ENCODE measurements at regions not wholly inside any gene's neighbourhood (a gene's known extent, or its start where the extent isn't known, plus 50 kb on each side); places are given as distances from the start of the nearest gene placed in this dataset.
A peak's percentile ranks its signal among the peaks of the same experiment; 100 is the strongest.

DNA sequence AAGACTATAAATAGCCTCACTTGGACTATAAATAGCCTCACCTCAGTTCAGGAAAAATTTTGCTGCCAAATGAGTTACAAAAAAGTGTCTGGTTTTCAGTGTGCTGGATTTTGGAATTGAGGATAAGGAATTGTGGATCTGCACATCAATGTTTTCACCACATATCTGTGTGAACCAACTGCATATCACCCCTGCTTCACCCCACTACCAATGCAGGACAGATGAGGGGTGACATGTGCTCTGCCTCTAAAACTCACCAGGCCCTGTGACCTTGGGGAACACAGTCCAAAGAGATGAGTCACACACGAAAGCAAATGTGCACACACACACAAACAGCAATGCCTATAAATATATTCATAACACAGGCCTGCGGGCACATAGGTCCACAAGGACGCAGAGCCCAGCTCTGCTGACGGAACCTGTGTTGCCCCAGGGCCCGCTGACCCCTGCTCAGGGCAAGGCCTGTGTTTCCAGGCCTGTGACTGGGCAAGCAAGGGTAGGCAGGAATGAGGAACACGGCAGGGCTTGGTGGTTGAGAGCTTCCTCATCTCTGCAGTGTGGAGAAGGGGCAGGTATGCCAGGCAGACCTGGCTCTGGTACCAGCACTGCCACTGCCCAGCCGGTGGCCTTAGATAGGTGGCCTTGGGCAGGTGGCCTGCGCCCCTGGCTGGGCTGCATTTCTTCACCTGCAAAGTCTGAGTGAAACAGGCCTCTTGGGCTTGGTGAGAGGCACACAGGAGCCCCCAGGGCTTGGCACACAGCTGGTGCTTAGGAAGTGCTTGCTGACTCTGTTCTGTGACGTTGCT is 82.4 kb downstream of the ARL6IP4 start (continued):
- TF ChIP-seq E2F5 (CRISPR knock-in tag; conservative IDR thresholded peaks at IDR 0.05) (no peak), MTA3 (CRISPR knock-in tag; IDR thresholded peaks at IDR 0.05) (no peak), KDM3A (CRISPR knock-in tag; IDR thresholded peaks at IDR 0.05; ENCODE audit: low read depth) (no peak; the same call in 1 of the 2 replicates), CBX5 (CRISPR knock-in tag; IDR thresholded peaks at IDR 0.05; ENCODE audit: borderline replicate concordance) (peak; percentile 64; the same call in 1 of the 2 replicates), THRA (CRISPR knock-in tag; IDR thresholded peaks at IDR 0.05; ENCODE audit: borderline replicate concordance) (peak; percentile 91; the same call in 1 of the 2 replicates), KDM5B (CRISPR knock-in tag; IDR thresholded peaks at IDR 0.05; ENCODE audit: borderline replicate concordance) (0 out of 2 replicates have a peak, but pooled peaks have one; percentile 51), ZNF616 (CRISPR knock-in tag; IDR thresholded peaks at IDR 0.05; ENCODE audit: low read depth) (no peak), ZFP62 (CRISPR knock-in tag; IDR thresholded peaks at IDR 0.05) (no peak), ARNT (IDR thresholded peaks at IDR 0.05) (no peak), NCOR1 (IDR thresholded peaks at IDR 0.05; ENCODE audit: borderline replicate concordance, low read length) (peak; percentile 62; the same call in 1 of the 2 replicates), HNRNPL (IDR thresholded peaks at IDR 0.05; ENCODE audit: low read depth, low read length) (peak; percentile 93), ZNF10 (CRISPR knock-in tag; IDR thresholded peaks at IDR 0.05; ENCODE audit: borderline replicate concordance, low read depth) (no peak), ZSCAN12 (CRISPR knock-in tag; IDR thresholded peaks at IDR 0.05) (no peak), MED1 (CRISPR knock-in tag; IDR thresholded peaks at IDR 0.05) (peak; percentile 90), ATAD3A (CRISPR knock-in tag; IDR thresholded peaks at IDR 0.05) (no peak), SP140L (CRISPR knock-in tag; IDR thresholded peaks at IDR 0.05; ENCODE audit: borderline replicate concordance) (no peak), PITX1 (CRISPR knock-in tag; IDR thresholded peaks at IDR 0.05) (peak; percentile 48; the same call in 1 of the 2 replicates), SMC3 (IDR thresholded peaks at IDR 0.05; ENCODE audit: low read length) (no peak), IRF2 (CRISPR knock-in tag; IDR thresholded peaks at IDR 0.05) (peak; percentile 50; the same call in 1 of the 2 replicates)
- TF ChIP-seq, protein P1, sequence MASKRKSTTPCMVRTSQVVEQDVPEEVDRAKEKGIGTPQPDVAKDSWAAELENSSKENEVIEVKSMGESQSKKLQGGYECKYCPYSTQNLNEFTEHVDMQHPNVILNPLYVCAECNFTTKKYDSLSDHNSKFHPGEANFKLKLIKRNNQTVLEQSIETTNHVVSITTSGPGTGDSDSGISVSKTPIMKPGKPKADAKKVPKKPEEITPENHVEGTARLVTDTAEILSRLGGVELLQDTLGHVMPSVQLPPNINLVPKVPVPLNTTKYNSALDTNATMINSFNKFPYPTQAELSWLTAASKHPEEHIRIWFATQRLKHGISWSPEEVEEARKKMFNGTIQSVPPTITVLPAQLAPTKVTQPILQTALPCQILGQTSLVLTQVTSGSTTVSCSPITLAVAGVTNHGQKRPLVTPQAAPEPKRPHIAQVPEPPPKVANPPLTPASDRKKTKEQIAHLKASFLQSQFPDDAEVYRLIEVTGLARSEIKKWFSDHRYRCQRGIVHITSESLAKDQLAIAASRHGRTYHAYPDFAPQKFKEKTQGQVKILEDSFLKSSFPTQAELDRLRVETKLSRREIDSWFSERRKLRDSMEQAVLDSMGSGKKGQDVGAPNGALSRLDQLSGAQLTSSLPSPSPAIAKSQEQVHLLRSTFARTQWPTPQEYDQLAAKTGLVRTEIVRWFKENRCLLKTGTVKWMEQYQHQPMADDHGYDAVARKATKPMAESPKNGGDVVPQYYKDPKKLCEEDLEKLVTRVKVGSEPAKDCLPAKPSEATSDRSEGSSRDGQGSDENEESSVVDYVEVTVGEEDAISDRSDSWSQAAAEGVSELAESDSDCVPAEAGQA (IDR thresholded peaks at IDR 0.05; ENCODE audit: low read depth), result no peak
- TF ChIP-seq, protein P1 (CRISPR knock-in tag; IDR thresholded peaks at IDR 0.05; ENCODE audit: borderline replicate concordance), result no peak

Data from HepG2 (cell line).